ENCODE measurements at regions not wholly inside any gene's neighbourhood (a gene's known extent, or its start where the extent isn't known, plus 50 kb on each side); places are given as distances from the start of the nearest gene placed in this dataset.

DNA sequence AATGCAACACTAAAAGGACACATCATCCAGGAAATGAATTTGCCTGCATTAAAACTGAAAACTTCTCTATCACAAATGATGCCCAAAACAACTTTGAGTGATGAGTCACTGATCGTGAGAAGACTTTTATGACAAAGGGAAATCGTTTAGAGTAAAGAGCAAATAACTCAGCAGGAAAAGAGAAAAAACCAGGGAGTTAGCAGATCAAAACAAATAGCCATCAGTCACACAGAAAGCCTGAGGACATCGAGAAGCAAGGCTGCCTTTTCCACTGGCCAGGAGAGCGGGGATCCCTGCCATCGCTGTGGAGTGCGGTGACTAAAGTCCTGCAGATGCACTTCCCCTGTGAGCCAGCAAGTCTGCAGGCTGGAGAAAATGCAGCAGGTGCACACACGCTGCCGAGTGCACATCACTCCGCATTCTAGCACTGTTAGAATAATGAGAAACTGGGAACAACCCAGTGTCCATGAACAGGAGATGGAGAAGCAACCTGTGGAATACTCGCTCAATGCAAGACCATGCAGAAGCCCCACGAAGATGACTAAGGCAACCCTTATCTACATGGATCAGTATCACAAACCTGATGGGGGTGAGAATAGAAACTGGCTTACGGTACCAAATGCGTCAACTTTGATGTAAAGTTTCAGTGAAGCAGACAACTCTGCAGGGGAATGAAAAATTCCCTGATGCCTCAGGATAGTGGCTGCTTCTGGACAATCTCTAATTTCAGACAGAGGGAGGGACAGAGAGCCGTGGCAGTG, 86.4 kb downstream of the NSMCE3 start:
- TF ChIP-seq, protein P1, sequence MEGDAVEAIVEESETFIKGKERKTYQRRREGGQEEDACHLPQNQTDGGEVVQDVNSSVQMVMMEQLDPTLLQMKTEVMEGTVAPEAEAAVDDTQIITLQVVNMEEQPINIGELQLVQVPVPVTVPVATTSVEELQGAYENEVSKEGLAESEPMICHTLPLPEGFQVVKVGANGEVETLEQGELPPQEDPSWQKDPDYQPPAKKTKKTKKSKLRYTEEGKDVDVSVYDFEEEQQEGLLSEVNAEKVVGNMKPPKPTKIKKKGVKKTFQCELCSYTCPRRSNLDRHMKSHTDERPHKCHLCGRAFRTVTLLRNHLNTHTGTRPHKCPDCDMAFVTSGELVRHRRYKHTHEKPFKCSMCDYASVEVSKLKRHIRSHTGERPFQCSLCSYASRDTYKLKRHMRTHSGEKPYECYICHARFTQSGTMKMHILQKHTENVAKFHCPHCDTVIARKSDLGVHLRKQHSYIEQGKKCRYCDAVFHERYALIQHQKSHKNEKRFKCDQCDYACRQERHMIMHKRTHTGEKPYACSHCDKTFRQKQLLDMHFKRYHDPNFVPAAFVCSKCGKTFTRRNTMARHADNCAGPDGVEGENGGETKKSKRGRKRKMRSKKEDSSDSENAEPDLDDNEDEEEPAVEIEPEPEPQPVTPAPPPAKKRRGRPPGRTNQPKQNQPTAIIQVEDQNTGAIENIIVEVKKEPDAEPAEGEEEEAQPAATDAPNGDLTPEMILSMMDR (IDR thresholded peaks at IDR 0.05; ENCODE audit: low read depth, low read length), result no peak
- TF ChIP-seq EZH2phosphoT487 (IDR thresholded peaks at IDR 0.05; ENCODE audit: low read depth), result no peak
